ENCODE measurements at regions not wholly inside any gene's neighbourhood (a gene's known extent, or its start where the extent isn't known, plus 50 kb on each side); places are given as distances from the start of the nearest gene placed in this dataset.
A peak's percentile ranks its signal among the peaks of the same experiment; 100 is the strongest.
"Not testable (repeated sequence)": the region's sequence is repeated elsewhere in the genome, so short reads cannot be mapped to it uniquely, and the experiment has no call there.

DNA sequence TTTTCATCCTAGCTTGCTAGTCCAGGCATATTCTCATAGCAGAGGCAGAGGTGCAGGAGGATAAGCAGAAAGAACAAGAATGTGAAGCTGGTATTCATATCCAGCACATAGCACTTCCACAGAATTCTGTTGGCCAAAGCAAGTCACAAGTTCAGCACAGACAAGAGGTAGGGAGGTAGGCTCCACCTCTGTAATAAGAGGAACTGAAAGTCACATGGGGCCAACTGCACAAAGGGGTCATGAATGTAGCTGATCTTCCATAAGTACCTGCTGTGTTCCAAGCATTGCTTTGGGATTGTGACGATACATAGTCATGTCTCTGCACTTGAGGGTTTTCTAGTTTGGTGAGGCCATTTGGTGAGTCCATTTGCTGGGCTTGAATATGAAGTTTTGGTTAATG, 110.8 kb upstream of the MPHOSPH6 start:
- peak overlapping the region; percentile 16 for H3K4me3 ChIP-seq
- H3K4me1 ChIP-seq (ENCODE audit: control insufficient read depth in 1 of 2, low read depth in 2 of 2), result peaks cover 21 to 45% of the 10 kb centered on the region in 2 donors
- no peak for DNase-seq (ENCODE audit: low spot score)
- no peaks in the 10 kb centered on the region for H3K36me3 ChIP-seq
- peak overlapping the region; percentile 61 to 64 for H3K27ac ChIP-seq
- no peaks in the 10 kb centered on the region for H3K9me3 ChIP-seq
- TF ChIP-seq, protein P1, sequence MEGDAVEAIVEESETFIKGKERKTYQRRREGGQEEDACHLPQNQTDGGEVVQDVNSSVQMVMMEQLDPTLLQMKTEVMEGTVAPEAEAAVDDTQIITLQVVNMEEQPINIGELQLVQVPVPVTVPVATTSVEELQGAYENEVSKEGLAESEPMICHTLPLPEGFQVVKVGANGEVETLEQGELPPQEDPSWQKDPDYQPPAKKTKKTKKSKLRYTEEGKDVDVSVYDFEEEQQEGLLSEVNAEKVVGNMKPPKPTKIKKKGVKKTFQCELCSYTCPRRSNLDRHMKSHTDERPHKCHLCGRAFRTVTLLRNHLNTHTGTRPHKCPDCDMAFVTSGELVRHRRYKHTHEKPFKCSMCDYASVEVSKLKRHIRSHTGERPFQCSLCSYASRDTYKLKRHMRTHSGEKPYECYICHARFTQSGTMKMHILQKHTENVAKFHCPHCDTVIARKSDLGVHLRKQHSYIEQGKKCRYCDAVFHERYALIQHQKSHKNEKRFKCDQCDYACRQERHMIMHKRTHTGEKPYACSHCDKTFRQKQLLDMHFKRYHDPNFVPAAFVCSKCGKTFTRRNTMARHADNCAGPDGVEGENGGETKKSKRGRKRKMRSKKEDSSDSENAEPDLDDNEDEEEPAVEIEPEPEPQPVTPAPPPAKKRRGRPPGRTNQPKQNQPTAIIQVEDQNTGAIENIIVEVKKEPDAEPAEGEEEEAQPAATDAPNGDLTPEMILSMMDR (IDR thresholded peaks at IDR 0.05), result no peak
- no peaks in the 10 kb centered on the region for H3K27me3 ChIP-seq (replicated peaks; ENCODE audit: insufficient read depth)
- no peak for ATAC-seq (ENCODE audit: insufficient number of reproducible peaks, low FRiP score, low read depth)

GRCh38 chr16:82275349-82275748, 105.3 kb upstream of the MPHOSPH6 start:
- H3K9me3 ChIP-seq; H3K4me3 ChIP-seq; DNase-seq (ENCODE audit: low spot score); H3K4me1 ChIP-seq (ENCODE audit: control insufficient read depth in 1 of 2, low read depth in 2 of 2); H3K27me3 ChIP-seq (replicated peaks; ENCODE audit: insufficient read depth); H3K27ac ChIP-seq; ATAC-seq (ENCODE audit: insufficient number of reproducible peaks, low FRiP score, low read depth); H3K36me3 ChIP-seq: not testable (repeated sequence)

- H3K4me3 ChIP-seq, result no peak overlapping the region
- H3K9me3 ChIP-seq, result no peaks in the 10 kb centered on the region
- TF ChIP-seq, protein P1 (IDR thresholded peaks at IDR 0.05), result no peak
- H3K4me1 ChIP-seq (ENCODE audit: control insufficient read depth in 1 of 2, low read depth in 2 of 2), result no peaks in the 10 kb centered on the region
- no peak for DNase-seq (ENCODE audit: low spot score)
- no peak for ATAC-seq (ENCODE audit: insufficient number of reproducible peaks, low FRiP score, low read depth)
- H3K27ac ChIP-seq, result no peak overlapping the region
- H3K36me3 ChIP-seq, result no peaks in the 10 kb centered on the region
- H3K27me3 ChIP-seq (replicated peaks; ENCODE audit: insufficient read depth), result no peaks in the 10 kb centered on the region
Measured at GRCh38 chr16:82271636-82272035, 101.6 kb upstream of the MPHOSPH6 start.

DNA sequence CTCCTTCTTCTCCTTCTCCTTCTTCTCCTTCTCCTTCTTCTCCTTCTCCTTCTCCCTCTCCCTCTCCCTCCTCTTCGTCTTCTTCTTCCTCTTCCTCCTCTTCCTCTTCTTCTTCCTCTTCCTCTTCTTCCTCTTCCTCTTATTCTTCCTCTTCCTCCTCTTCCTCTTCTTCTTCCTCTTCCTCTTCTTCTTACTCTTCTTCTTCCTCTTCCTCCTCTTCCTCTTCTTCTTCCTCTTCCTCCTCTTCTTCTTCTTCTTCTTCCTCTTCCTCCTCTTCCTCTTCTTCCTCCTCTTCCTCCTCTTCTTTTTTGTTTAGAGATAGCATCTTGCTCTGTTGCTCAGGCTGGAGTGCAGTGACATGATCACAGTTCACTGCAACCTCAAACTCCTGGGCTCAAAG, 97.7 kb upstream of the MPHOSPH6 start:
- H3K4me3 ChIP-seq; ATAC-seq (ENCODE audit: insufficient number of reproducible peaks, low FRiP score, low read depth); H3K27me3 ChIP-seq (replicated peaks; ENCODE audit: insufficient read depth); H3K27ac ChIP-seq; DNase-seq (ENCODE audit: low spot score); H3K36me3 ChIP-seq; H3K9me3 ChIP-seq: not testable (repeated sequence)
- peaks cover 10 to 15% of the 10 kb centered on the region in 2 donors for H3K4me1 ChIP-seq (ENCODE audit: control insufficient read depth in 1 of 2, low read depth in 2 of 2)

DNA sequence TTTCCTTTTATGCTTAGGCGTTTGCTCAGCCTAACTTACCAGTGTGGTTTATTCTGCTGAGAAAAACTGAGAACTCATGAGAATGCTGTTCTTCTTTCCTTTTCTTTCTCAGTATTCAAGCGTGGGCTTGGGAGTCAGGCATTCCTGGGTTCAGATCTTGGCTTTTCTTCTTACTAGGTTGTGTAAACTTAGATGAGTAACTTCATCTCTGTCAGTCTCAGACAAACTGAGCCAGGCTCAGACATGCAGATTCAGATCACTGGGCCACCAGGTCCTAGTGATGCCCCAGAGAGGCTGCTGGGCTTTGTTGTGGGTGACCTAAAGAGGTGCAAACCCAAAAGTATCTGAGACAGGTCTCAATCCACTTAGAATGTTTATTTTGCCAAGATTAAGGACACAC, 95.8 kb upstream of the MPHOSPH6 start:
- H3K27me3 ChIP-seq (replicated peaks; ENCODE audit: insufficient read depth), result no peaks in the 10 kb centered on the region
- no peak overlapping the region for H3K4me3 ChIP-seq
- DNase-seq (ENCODE audit: low spot score), result no peak
- ATAC-seq (ENCODE audit: insufficient number of reproducible peaks, low FRiP score, low read depth), result no peak
- H3K36me3 ChIP-seq, result no peaks in the 10 kb centered on the region
- TF ChIP-seq, protein P1 (IDR thresholded peaks at IDR 0.05), result no peak
- peaks cover 10 to 15% of the 10 kb centered on the region in 2 donors for H3K4me1 ChIP-seq (ENCODE audit: control insufficient read depth in 1 of 2, low read depth in 2 of 2)
- no peak overlapping the region for H3K27ac ChIP-seq
- H3K9me3 ChIP-seq, result no peaks in the 10 kb centered on the region

GRCh38 chr16:82264756-82265155, 94.7 kb upstream of the MPHOSPH6 start:
- DNase-seq (ENCODE audit: low spot score) (no peak), ATAC-seq (ENCODE audit: insufficient number of reproducible peaks, low FRiP score, low read depth) (no peak)
- Histone ChIP-seq H3K4me1 (ENCODE audit: control insufficient read depth in 1 of 2, low read depth in 2 of 2) (peaks cover 10 to 15% of the 10 kb centered on the region in 2 donors), H3K9me3 (no peaks in the 10 kb centered on the region), H3K27me3 (replicated peaks; ENCODE audit: insufficient read depth) (no peaks in the 10 kb centered on the region), H3K27ac (peak overlapping the region in 1 of 2 donors; percentile 43), H3K4me3 (no peak overlapping the region), H3K36me3 (no peaks in the 10 kb centered on the region)
- TF ChIP-seq, protein P1 (IDR thresholded peaks at IDR 0.05), result no peak

Data from thoracic aorta (tissue), 2 donors.